ENCODE measurements at regions not wholly inside any gene's neighbourhood (a gene's known extent, or its start where the extent isn't known, plus 50 kb on each side); places are given as distances from the start of the nearest gene placed in this dataset.

GRCh38 chr3:56962206-56962605, 98.3 kb upstream of the SPATA12 start:
- TF ChIP-seq CTCF (IDR thresholded peaks at IDR 0.05) (no peak), POLR2A (IDR thresholded peaks at IDR 0.05) (no peak), POLR2AphosphoS5 (IDR thresholded peaks at IDR 0.05; ENCODE audit: insufficient read depth in 1 of 2, low read depth in 1 of 2) (no peak)

Measured in vagina (tissue), 2 donors.